Activated CD8-positive, alpha-beta T cell treated with anti-CD3 and anti-CD28 coated beads for 36 hours (primary cell): ENCODE measurements at regions not wholly inside any gene's neighbourhood (a gene's known extent, or its start where the extent isn't known, plus 50 kb on each side); places are given as distances from the start of the nearest gene placed in this dataset.

Source experiments
- ATAC-seq: fragments of 200-7000 bp; cut with Tn5 transposase; one replicate; pipeline ENCODE4 v1.10.0; 2021; ENCODE audit warnings: mild to moderate bottlenecking, moderate library complexity
- CTCF ChIA-PET: fragments of 350-600 bp; sonication (Branson Sonifier 250); formaldehyde crosslinking; loops from one replicate; lab custom pipeline; 2021; ENCODE audit warnings: antibody characterized with exemption; lab: Charles Lee
- POLR2A ChIA-PET: fragments of 350-600 bp; sonication (Branson Sonifier 250); formaldehyde crosslinking; loops from one replicate; lab custom pipeline; 2021; ENCODE audit warnings: antibody characterized with exemption; lab: Charles Lee
- DNase-seq: peaks from one replicate; pipeline ENCODE4 v3.0.0-alpha.2; 2020
- H3K27ac Mint-ChIP-seq: one replicate; pipeline ENCODE4 v1.8.0; 2021; ENCODE audit warnings: mild to moderate bottlenecking, mixed read lengths
- H3K27me3 Mint-ChIP-seq: one replicate; pipeline ENCODE4 v1.8.0; 2021; ENCODE audit warnings: mixed read lengths
- H3K36me3 Mint-ChIP-seq: one replicate; pipeline ENCODE4 v1.8.0; 2021; ENCODE audit warnings: low read depth, mixed read lengths
- H3K4me1 Mint-ChIP-seq: one replicate; pipeline ENCODE4 v1.8.0; 2021; ENCODE audit warnings: low read depth, mixed read lengths
- H3K4me3 Mint-ChIP-seq: one replicate; pipeline ENCODE4 v1.8.0; 2021; ENCODE audit warnings: mild to moderate bottlenecking, moderate library complexity, mixed read lengths
- H3K9me3 Mint-ChIP-seq: one replicate; pipeline ENCODE4 v1.8.0; 2021; ENCODE audit warnings: mixed read lengths
- intact Hi-C: fragments of 100-400 bp; cut with micrococcal nuclease; formaldehyde crosslinking; loops from one replicate; pipeline ENCODE4 v1.10.0; 2022
- TF ChIP-seq, protein P1 (sequence below): fragments of 200-600 bp; IDR thresholded peaks from one replicate; pipeline ENCODE4 v1.8.0; 2022; ENCODE audit warnings: antibody characterized with exemption, mild to moderate bottlenecking

DNA sequence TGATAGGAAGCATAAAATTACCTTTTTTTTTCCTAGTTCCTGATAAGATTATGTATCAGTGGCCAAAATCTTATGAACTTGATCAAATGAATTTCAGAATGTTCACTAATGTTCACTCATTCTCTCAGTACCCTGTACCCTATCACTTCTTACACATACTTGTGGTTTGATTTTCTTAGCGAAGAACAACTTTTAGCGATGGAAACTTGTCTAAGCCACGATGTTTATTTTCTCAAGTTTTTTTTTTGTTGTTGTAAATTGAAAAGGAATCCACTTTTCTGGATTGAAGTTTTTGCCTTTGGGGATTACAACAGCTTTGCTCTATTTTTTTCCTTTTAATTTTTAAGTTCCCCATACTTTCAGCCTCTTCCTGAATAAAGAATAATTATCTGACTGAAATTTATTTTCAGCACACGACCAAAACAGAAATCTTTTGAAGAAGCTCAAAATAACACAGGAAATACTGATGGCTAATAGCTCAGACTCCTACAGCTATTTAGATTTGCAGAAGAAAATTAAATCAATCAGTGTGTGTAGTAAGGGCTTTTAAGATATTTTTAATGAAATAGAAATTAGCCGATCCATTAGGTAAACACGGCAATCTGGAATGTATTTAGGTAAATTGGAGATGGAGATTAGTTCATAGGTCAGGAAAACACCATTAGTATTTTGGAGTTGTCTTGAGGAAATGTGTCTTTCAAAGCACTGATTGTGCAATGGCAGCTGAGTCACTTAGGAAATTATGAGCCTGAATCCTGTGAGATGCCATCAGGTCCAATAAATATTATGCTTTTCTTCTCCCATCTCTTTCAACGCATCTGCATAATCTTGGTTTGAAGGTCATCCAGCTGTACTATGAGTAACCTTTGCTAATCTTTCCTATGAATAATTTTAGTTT, 217.5 kb downstream of the GJA1 start:
- peaks cover 36% of the 10 kb centered on the region for H3K4me1 Mint-ChIP-seq
- no peak overlapping the region for H3K27ac Mint-ChIP-seq
- no peak for ATAC-seq
- TF ChIP-seq, protein P1, sequence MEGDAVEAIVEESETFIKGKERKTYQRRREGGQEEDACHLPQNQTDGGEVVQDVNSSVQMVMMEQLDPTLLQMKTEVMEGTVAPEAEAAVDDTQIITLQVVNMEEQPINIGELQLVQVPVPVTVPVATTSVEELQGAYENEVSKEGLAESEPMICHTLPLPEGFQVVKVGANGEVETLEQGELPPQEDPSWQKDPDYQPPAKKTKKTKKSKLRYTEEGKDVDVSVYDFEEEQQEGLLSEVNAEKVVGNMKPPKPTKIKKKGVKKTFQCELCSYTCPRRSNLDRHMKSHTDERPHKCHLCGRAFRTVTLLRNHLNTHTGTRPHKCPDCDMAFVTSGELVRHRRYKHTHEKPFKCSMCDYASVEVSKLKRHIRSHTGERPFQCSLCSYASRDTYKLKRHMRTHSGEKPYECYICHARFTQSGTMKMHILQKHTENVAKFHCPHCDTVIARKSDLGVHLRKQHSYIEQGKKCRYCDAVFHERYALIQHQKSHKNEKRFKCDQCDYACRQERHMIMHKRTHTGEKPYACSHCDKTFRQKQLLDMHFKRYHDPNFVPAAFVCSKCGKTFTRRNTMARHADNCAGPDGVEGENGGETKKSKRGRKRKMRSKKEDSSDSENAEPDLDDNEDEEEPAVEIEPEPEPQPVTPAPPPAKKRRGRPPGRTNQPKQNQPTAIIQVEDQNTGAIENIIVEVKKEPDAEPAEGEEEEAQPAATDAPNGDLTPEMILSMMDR = no peak
- no peaks in the 10 kb centered on the region for H3K27me3 Mint-ChIP-seq
- intact Hi-C loops = no loop called here
- no peaks in the 10 kb centered on the region for H3K9me3 Mint-ChIP-seq
- DNase-seq = peak; percentile 8
- H3K36me3 Mint-ChIP-seq = no peaks in the 10 kb centered on the region
- no peak overlapping the region for H3K4me3 Mint-ChIP-seq
- CTCF ChIA-PET = no interaction called here
- POLR2A ChIA-PET = no interaction called here

DNA sequence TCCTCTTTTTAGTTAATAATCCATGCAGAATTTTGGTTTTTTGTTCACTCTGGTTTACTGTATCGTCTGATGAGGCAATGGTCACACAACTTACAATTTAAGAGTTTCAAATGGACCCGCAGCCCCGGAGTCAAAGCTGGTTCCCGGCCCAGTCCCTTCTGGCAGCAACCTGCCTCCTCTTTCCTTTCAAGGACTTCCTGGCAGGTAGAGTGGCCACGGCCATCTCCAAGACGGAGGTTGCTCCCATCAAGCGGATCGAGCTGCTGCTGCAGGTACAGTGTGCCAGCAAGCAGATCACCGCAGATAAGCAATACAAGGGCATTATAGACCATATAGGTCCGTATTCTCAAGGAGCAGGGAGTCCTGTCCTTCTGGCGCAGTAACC, 218.2 kb downstream of the GJA1 start:
- Mint-ChIP-seq H3K27me3 (no peaks in the 10 kb centered on the region), H3K27ac (no peak overlapping the region), H3K4me1 (peaks cover 34% of the 10 kb centered on the region), H3K36me3 (no peaks in the 10 kb centered on the region), H3K4me3 (no peak overlapping the region), H3K9me3 (no peaks in the 10 kb centered on the region)
- ATAC-seq = no peak
- no peak for DNase-seq
- TF ChIP-seq, protein P1 = no peak
- ChIA-PET CTCF (no interaction called here), POLR2A (interaction anchor here (0.8 kb wide), 1 partner anchor 9 kb away, joined by 3 read pairs; no protein-coding TSS in a partner anchor)
- intact Hi-C loops = no loop called here

DNA sequence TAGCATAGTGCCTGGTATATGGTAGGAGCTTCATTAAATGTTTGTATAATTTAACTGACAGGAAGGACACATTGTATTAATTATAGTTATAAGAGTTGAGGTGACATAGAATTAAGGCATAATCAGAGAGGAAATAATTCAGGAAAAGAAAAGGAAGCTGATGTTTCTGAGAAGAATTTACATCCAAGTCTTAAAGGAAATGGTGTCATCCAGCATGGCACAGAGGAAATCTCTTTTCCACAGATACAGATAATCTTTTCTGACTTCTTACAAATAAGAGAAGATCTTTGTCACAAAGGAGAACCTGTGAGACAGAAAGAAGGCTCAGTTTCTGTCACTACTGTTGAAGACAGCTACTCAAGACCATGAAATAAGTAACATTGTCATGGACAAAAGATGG, 222.5 kb downstream of the GJA1 start:
- no peak overlapping the region for H3K27ac Mint-ChIP-seq
- DNase-seq = no peak
- no peak for ATAC-seq
- intact Hi-C loops = no loop called here
- POLR2A ChIA-PET = no interaction called here
- no peak overlapping the region for H3K4me3 Mint-ChIP-seq
- H3K36me3 Mint-ChIP-seq = no peaks in the 10 kb centered on the region
- CTCF ChIA-PET = no interaction called here
- no peaks in the 10 kb centered on the region for H3K9me3 Mint-ChIP-seq
- peaks cover 6% of the 10 kb centered on the region for H3K4me1 Mint-ChIP-seq
- H3K27me3 Mint-ChIP-seq = no peaks in the 10 kb centered on the region
- TF ChIP-seq, protein P1 = no peak

DNA sequence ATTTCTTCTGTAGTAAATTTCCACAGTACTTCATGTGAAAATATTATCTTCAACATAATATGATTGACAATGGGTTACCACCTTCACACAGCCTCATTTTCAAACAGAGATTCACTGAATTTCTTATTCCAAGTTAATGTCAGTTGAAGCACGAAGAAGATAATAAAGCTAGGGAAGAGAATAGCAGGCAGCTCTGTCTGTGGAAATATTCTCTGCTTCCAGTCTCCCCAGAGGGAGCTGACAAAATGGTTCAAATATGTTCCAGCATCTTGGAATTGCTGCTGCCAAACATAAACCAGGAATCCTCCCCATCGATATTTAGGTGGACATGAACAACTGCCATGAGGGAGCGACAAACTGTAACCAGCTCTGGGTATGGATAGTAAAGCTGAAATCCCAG, 224.8 kb downstream of the GJA1 start:
- Mint-ChIP-seq H3K4me1 (no peaks in the 10 kb centered on the region), H3K36me3 (no peaks in the 10 kb centered on the region), H3K27me3 (no peaks in the 10 kb centered on the region), H3K4me3 (no peak overlapping the region), H3K27ac (no peak overlapping the region), H3K9me3 (no peaks in the 10 kb centered on the region)
- CTCF ChIA-PET = no interaction called here
- intact Hi-C loops = no loop called here
- POLR2A ChIA-PET = no interaction called here
- DNase-seq (no peak), ATAC-seq (no peak)
- TF ChIP-seq, protein P1 = no peak

DNA sequence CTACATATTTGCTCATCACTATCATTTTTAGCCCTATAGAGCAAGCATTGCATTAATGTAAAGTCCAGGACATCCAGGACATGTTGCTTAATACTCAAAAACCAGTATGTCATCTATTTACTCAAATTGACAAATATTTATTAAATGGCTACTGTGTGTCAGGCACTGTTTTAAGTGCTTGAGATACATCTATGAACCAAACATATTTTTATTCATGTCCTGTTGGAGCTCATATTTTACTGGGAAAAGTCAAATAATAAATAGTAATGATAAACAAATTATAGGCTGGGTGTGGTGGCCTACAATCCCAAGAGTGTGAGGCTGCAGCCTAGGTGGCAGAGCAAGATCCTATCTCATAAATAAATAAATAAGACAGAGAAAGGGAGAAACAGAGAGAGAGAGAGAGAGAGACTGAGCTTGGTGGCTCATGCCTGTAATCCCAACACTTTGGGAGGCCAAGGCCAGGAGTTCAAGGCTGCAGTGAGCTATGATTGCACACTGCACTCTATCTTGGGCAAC, 227.9 kb downstream of the GJA1 start:
- TF ChIP-seq, protein P1 = no peak

More for the DNA sequence above, 227.9 kb downstream of the GJA1 start:
- DNase-seq (no peak), ATAC-seq (no peak)
- Mint-ChIP-seq H3K27ac (no peak overlapping the region), H3K4me1 (no peaks in the 10 kb centered on the region), H3K9me3 (no peaks in the 10 kb centered on the region), H3K4me3 (no peak overlapping the region), H3K36me3 (no peaks in the 10 kb centered on the region), H3K27me3 (no peaks in the 10 kb centered on the region)
- intact Hi-C loops = no loop called here
- ChIA-PET CTCF (no interaction called here), POLR2A (no interaction called here)
